Ishikawa (cell line): ENCODE measurements at regions not wholly inside any gene's neighbourhood (a gene's known extent, or its start where the extent isn't known, plus 50 kb on each side); places are given as distances from the start of the nearest gene placed in this dataset.

Source experiments
- CEBPB ChIP-seq: IDR thresholded peaks from 2 replicates; pipeline ENCODE4 v1.6.1; 2012
- CREB1 ChIP-seq: IDR thresholded peaks from 2 replicates; pipeline ENCODE4 v1.6.1; 2012; ENCODE audit warnings: low read depth
- EGR1 ChIP-seq: IDR thresholded peaks from 2 replicates; pipeline ENCODE4 v1.6.1; 2012
- EP300 ChIP-seq: IDR thresholded peaks from 2 replicates; pipeline ENCODE4 v1.6.1; 2012; ENCODE audit warnings: borderline replicate concordance
- FOXM1 ChIP-seq: IDR thresholded peaks from 2 replicates; pipeline ENCODE4 v1.6.1; 2012; ENCODE audit warnings: low read depth, borderline replicate concordance
- RAD21 ChIP-seq: IDR thresholded peaks from 2 replicates; pipeline ENCODE4 v1.6.1; 2012; ENCODE audit warnings: low read depth
- TAF1 ChIP-seq: IDR thresholded peaks from 2 replicates; pipeline ENCODE4 v1.6.1; 2012; ENCODE audit warnings: low read depth, mild to moderate bottlenecking
- TCF12 ChIP-seq: IDR thresholded peaks from 2 replicates; pipeline ENCODE4 v1.6.1; 2012; ENCODE audit warnings: low read depth
- TEAD4 ChIP-seq: IDR thresholded peaks from 2 replicates; pipeline ENCODE4 v1.6.1; 2012
- YY1 ChIP-seq: IDR thresholded peaks from 2 replicates; pipeline ENCODE4 v1.6.1; 2012; ENCODE audit warnings: low read depth
- ZBTB7A ChIP-seq: IDR thresholded peaks from 2 replicates; pipeline ENCODE4 v1.6.1; 2012; ENCODE audit warnings: low read depth
- TF ChIP-seq, protein P1 (sequence below): IDR thresholded peaks from 2 replicates; pipeline ENCODE4 v1.6.1; 2012
- TF ChIP-seq, protein P2 (sequence below): IDR thresholded peaks from 2 replicates; pipeline ENCODE4 v1.6.1; 2012; ENCODE audit warnings: low read depth, mild to moderate bottlenecking
- TF ChIP-seq, protein P3 (sequence below): IDR thresholded peaks from 2 replicates; pipeline ENCODE4 v1.6.1; 2012

DNA sequence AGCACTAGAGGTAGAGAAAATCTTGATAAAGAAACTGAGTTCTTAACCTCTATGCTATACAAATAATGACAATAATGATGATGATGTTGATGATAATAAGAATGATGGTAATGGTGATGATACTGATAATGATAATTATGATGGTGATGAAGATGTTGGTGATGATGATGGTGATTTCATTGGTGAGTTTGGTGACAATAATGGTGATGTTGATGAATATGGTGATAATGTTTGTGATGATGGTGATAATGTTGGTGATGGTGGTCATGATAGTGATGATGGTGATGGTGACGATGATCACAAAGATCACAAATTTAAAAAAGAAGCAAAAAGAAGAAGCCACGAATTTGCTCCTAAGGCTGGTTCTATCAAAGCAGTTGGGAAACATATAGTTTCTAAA, 519.0 kb upstream of the C16orf82 start:
- TF ChIP-seq CEBPB: no peak
- TF ChIP-seq TAF1: no peak
- no peak for TF ChIP-seq YY1
- TF ChIP-seq FOXM1: no peak
- no peak for TF ChIP-seq EGR1
- TF ChIP-seq TCF12: no peak
- TF ChIP-seq, protein P1, sequence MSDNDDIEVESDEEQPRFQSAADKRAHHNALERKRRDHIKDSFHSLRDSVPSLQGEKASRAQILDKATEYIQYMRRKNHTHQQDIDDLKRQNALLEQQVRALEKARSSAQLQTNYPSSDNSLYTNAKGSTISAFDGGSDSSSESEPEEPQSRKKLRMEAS: no peak
- no peak for TF ChIP-seq ZBTB7A
- TF ChIP-seq, protein P2, sequence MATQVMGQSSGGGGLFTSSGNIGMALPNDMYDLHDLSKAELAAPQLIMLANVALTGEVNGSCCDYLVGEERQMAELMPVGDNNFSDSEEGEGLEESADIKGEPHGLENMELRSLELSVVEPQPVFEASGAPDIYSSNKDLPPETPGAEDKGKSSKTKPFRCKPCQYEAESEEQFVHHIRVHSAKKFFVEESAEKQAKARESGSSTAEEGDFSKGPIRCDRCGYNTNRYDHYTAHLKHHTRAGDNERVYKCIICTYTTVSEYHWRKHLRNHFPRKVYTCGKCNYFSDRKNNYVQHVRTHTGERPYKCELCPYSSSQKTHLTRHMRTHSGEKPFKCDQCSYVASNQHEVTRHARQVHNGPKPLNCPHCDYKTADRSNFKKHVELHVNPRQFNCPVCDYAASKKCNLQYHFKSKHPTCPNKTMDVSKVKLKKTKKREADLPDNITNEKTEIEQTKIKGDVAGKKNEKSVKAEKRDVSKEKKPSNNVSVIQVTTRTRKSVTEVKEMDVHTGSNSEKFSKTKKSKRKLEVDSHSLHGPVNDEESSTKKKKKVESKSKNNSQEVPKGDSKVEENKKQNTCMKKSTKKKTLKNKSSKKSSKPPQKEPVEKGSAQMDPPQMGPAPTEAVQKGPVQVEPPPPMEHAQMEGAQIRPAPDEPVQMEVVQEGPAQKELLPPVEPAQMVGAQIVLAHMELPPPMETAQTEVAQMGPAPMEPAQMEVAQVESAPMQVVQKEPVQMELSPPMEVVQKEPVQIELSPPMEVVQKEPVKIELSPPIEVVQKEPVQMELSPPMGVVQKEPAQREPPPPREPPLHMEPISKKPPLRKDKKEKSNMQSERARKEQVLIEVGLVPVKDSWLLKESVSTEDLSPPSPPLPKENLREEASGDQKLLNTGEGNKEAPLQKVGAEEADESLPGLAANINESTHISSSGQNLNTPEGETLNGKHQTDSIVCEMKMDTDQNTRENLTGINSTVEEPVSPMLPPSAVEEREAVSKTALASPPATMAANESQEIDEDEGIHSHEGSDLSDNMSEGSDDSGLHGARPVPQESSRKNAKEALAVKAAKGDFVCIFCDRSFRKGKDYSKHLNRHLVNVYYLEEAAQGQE: no peak
- TF ChIP-seq CREB1: no peak
- TF ChIP-seq, protein P3, sequence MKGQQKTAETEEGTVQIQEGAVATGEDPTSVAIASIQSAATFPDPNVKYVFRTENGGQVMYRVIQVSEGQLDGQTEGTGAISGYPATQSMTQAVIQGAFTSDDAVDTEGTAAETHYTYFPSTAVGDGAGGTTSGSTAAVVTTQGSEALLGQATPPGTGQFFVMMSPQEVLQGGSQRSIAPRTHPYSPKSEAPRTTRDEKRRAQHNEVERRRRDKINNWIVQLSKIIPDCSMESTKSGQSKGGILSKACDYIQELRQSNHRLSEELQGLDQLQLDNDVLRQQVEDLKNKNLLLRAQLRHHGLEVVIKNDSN: no peak
- no peak for TF ChIP-seq EP300
- TF ChIP-seq RAD21: no peak
- TF ChIP-seq TEAD4: no peak
